Right forelimb (tissue), 1 donor: ENCODE measurements at regions not wholly inside any gene's neighbourhood (a gene's known extent, or its start where the extent isn't known, plus 50 kb on each side); places are given as distances from the start of the nearest gene placed in this dataset.
"Not testable (repeated sequence)": the region's sequence is repeated elsewhere in the genome, so short reads cannot be mapped to it uniquely, and the experiment has no call there.

Experiments used
- DNase-seq: peaks from one replicate; pipeline ENCODE4 v3.0.0-alpha.2; 2018

- no peak for DNase-seq
These were observed 167.5 kb downstream of the EBLN2 start for GRCh38 chr3:73228959-73229358.

- DNase-seq, result no peak
These were observed 173.0 kb downstream of the EBLN2 start for GRCh38 chr3:73234354-73235014.

GRCh38 chr3:73235768-73236167 lies 174.3 kb downstream of the EBLN2 start:
- no peak for DNase-seq

GRCh38 chr3:73236867-73237266 lies 175.4 kb downstream of the EBLN2 start:
- DNase-seq, result no peak

GRCh38 chr3:73243740-73244139 lies 182.3 kb downstream of the EBLN2 start:
- DNase-seq, result no peak

GRCh38 chr3:73245459-73245858 lies 184.0 kb downstream of the EBLN2 start:
- no peak for DNase-seq

- no peak for DNase-seq
These were observed 187.6 kb downstream of the EBLN2 start for GRCh38 chr3:73249047-73249446.

- no peak for DNase-seq
These were observed 192.6 kb downstream of the EBLN2 start for GRCh38 chr3:73254062-73254461.

GRCh38 chr3:73255609-73256029 lies 194.2 kb downstream of the EBLN2 start:
- DNase-seq, result no peak

GRCh38 chr3:73257186-73257585 lies 195.7 kb downstream of the EBLN2 start:
- DNase-seq, result no peak

- DNase-seq, result no peak
These were observed 196.6 kb downstream of the EBLN2 start for GRCh38 chr3:73258057-73258456.

- DNase-seq, result no peak
These were observed 197.8 kb downstream of the EBLN2 start for GRCh38 chr3:73259291-73259690.

- DNase-seq, result no peak
These were observed 198.4 kb downstream of the EBLN2 start for GRCh38 chr3:73259856-73260255.

GRCh38 chr3:73266558-73266957 lies 205.1 kb downstream of the EBLN2 start:
- DNase-seq, result not testable (repeated sequence)

GRCh38 chr3:73269126-73269525 lies 207.7 kb downstream of the EBLN2 start:
- not testable (repeated sequence) for DNase-seq

- DNase-seq, result no peak
These were observed 209.5 kb downstream of the EBLN2 start for GRCh38 chr3:73270839-73271483.

- DNase-seq, result no peak
These were observed 211.9 kb downstream of the EBLN2 start for GRCh38 chr3:73273341-73273740.

- DNase-seq, result no peak
These were observed 219.3 kb downstream of the EBLN2 start for GRCh38 chr3:73280746-73281145.

GRCh38 chr3:73284472-73284871 lies 223.0 kb downstream of the EBLN2 start:
- DNase-seq, result no peak

- DNase-seq, result no peak
These were observed 230.1 kb downstream of the EBLN2 start for GRCh38 chr3:73291541-73291940.

- no peak for DNase-seq
These were observed 230.8 kb downstream of the EBLN2 start for GRCh38 chr3:73292220-73292619.

GRCh38 chr3:73294537-73294936 lies 233.1 kb downstream of the EBLN2 start:
- no peak for DNase-seq

GRCh38 chr3:73295876-73296635 lies 234.6 kb downstream of the EBLN2 start:
- no peak for DNase-seq

- DNase-seq, result no peak
These were observed 235.4 kb downstream of the EBLN2 start for GRCh38 chr3:73296859-73297258.
